T-helper 2 cell treated with Interferon-gamma antibody and Interleukin-4, amounts not matched to agents 5 μg/mL and 100 μg/mL, for 36 hours (primary cell): ENCODE measurements at regions not wholly inside any gene's neighbourhood (a gene's known extent, or its start where the extent isn't known, plus 50 kb on each side); places are given as distances from the start of the nearest gene placed in this dataset.

Source experiments
- DNase-seq: peaks from one replicate; pipeline ENCODE4 v3.0.0; 2021; ENCODE audit warnings: low spot score
- H3K27ac Mint-ChIP-seq: one replicate; pipeline ENCODE4 v1.8.0; 2021; ENCODE audit warnings: mild to moderate bottlenecking, mixed read lengths
- H3K27me3 Mint-ChIP-seq: one replicate; pipeline ENCODE4 v1.8.0; 2021; ENCODE audit warnings: low read depth, mixed read lengths
- H3K36me3 Mint-ChIP-seq: one replicate; pipeline ENCODE4 v1.8.0; 2021; ENCODE audit warnings: low read depth, mixed read lengths
- H3K4me1 Mint-ChIP-seq: one replicate; pipeline ENCODE4 v1.8.0; 2021; ENCODE audit warnings: low read depth, mixed read lengths
- H3K4me3 Mint-ChIP-seq: one replicate; pipeline ENCODE4 v1.8.0; 2022; ENCODE audit warnings: mild to moderate bottlenecking, moderate library complexity, mixed read lengths
- H3K9me3 Mint-ChIP-seq: one replicate; pipeline ENCODE4 v1.8.0; 2021; ENCODE audit warnings: mixed read lengths

GRCh38 chr18:76567835-76568445 lies 72.9 kb upstream of the ZNF516 start:
- Mint-ChIP-seq H3K27me3 (peaks cover 19% of the 10 kb centered on the region), H3K9me3 (no peaks in the 10 kb centered on the region), H3K4me1 (no peaks in the 10 kb centered on the region), H3K4me3 (no peak overlapping the region), H3K27ac (no peak overlapping the region), H3K36me3 (no peaks in the 10 kb centered on the region)
- DNase-seq: no peak

- H3K27me3 Mint-ChIP-seq: peaks cover 16% of the 10 kb centered on the region
- no peak overlapping the region for H3K4me3 Mint-ChIP-seq
- no peaks in the 10 kb centered on the region for H3K36me3 Mint-ChIP-seq
- no peak overlapping the region for H3K27ac Mint-ChIP-seq
- no peaks in the 10 kb centered on the region for H3K9me3 Mint-ChIP-seq
- DNase-seq: no peak
- H3K4me1 Mint-ChIP-seq: no peaks in the 10 kb centered on the region
These were observed 71.9 kb upstream of the ZNF516 start for GRCh38 chr18:76566987-76567386.

- DNase-seq: no peak
- Mint-ChIP-seq H3K4me1 (no peaks in the 10 kb centered on the region), H3K27me3 (peaks cover 13% of the 10 kb centered on the region), H3K36me3 (no peaks in the 10 kb centered on the region), H3K4me3 (no peak overlapping the region), H3K9me3 (no peaks in the 10 kb centered on the region), H3K27ac (no peak overlapping the region)
These were observed 70.5 kb upstream of the ZNF516 start for GRCh38 chr18:76565238-76566173.

GRCh38 chr18:76564655-76565237 lies 69.7 kb upstream of the ZNF516 start:
- H3K36me3 Mint-ChIP-seq: no peaks in the 10 kb centered on the region
- no peaks in the 10 kb centered on the region for H3K4me1 Mint-ChIP-seq
- no peak overlapping the region for H3K4me3 Mint-ChIP-seq
- H3K9me3 Mint-ChIP-seq: no peaks in the 10 kb centered on the region
- H3K27ac Mint-ChIP-seq: no peak overlapping the region
- peaks cover 13% of the 10 kb centered on the region for H3K27me3 Mint-ChIP-seq
- DNase-seq: no peak

GRCh38 chr18:76564117-76564516 lies 69.1 kb upstream of the ZNF516 start:
- DNase-seq: no peak
- Mint-ChIP-seq H3K36me3 (no peaks in the 10 kb centered on the region), H3K4me3 (no peak overlapping the region), H3K27me3 (peaks cover 13% of the 10 kb centered on the region), H3K9me3 (no peaks in the 10 kb centered on the region), H3K4me1 (no peaks in the 10 kb centered on the region), H3K27ac (no peak overlapping the region)

GRCh38 chr18:76562286-76563122 lies 67.5 kb upstream of the ZNF516 start:
- Mint-ChIP-seq H3K27ac (no peak overlapping the region), H3K4me1 (no peaks in the 10 kb centered on the region), H3K4me3 (no peak overlapping the region), H3K27me3 (peaks cover 13% of the 10 kb centered on the region), H3K36me3 (no peaks in the 10 kb centered on the region), H3K9me3 (no peaks in the 10 kb centered on the region)
- DNase-seq: no peak

GRCh38 chr18:76558881-76559667 lies 64.0 kb upstream of the ZNF516 start:
- DNase-seq: no peak
- Mint-ChIP-seq H3K4me1 (no peaks in the 10 kb centered on the region), H3K4me3 (no peak overlapping the region), H3K27me3 (peaks cover 6% of the 10 kb centered on the region), H3K36me3 (no peaks in the 10 kb centered on the region), H3K27ac (no peak overlapping the region), H3K9me3 (no peaks in the 10 kb centered on the region)

GRCh38 chr18:76557026-76557575 lies 62.1 kb upstream of the ZNF516 start:
- no peak for DNase-seq
- H3K27ac Mint-ChIP-seq: no peak overlapping the region
- peaks cover 13% of the 10 kb centered on the region for H3K27me3 Mint-ChIP-seq
- H3K9me3 Mint-ChIP-seq: no peaks in the 10 kb centered on the region
- H3K4me3 Mint-ChIP-seq: no peak overlapping the region
- no peaks in the 10 kb centered on the region for H3K4me1 Mint-ChIP-seq
- no peaks in the 10 kb centered on the region for H3K36me3 Mint-ChIP-seq

- no peak overlapping the region for H3K4me3 Mint-ChIP-seq
- DNase-seq: no peak
- peaks cover 13% of the 10 kb centered on the region for H3K27me3 Mint-ChIP-seq
- H3K36me3 Mint-ChIP-seq: no peaks in the 10 kb centered on the region
- no peak overlapping the region for H3K27ac Mint-ChIP-seq
- H3K4me1 Mint-ChIP-seq: no peaks in the 10 kb centered on the region
- H3K9me3 Mint-ChIP-seq: no peaks in the 10 kb centered on the region
These were observed 59.6 kb upstream of the ZNF516 start for GRCh38 chr18:76554547-76555222.

- Mint-ChIP-seq H3K27me3 (peaks cover 14% of the 10 kb centered on the region), H3K27ac (no peak overlapping the region), H3K4me1 (no peaks in the 10 kb centered on the region), H3K4me3 (no peak overlapping the region), H3K9me3 (no peaks in the 10 kb centered on the region), H3K36me3 (no peaks in the 10 kb centered on the region)
- DNase-seq: no peak
These were observed 58.9 kb upstream of the ZNF516 start for GRCh38 chr18:76553715-76554546.

GRCh38 chr18:76548541-76548940 lies 53.5 kb upstream of the ZNF516 start:
- no peak overlapping the region for H3K27ac Mint-ChIP-seq
- H3K36me3 Mint-ChIP-seq: no peaks in the 10 kb centered on the region
- H3K9me3 Mint-ChIP-seq: no peaks in the 10 kb centered on the region
- DNase-seq: no peak
- no peaks in the 10 kb centered on the region for H3K4me1 Mint-ChIP-seq
- no peak overlapping the region for H3K4me3 Mint-ChIP-seq
- H3K27me3 Mint-ChIP-seq: peaks cover 9% of the 10 kb centered on the region

- peaks cover 3% of the 10 kb centered on the region for H3K27me3 Mint-ChIP-seq
- no peaks in the 10 kb centered on the region for H3K36me3 Mint-ChIP-seq
- no peak overlapping the region for H3K4me3 Mint-ChIP-seq
These were observed 52.3 kb upstream of the ZNF516 start for GRCh38 chr18:76547296-76547695.

More at GRCh38 chr18:76547296-76547695, 52.3 kb upstream of the ZNF516 start:
- Mint-ChIP-seq H3K27ac (no peak overlapping the region), H3K4me1 (no peaks in the 10 kb centered on the region), H3K9me3 (no peaks in the 10 kb centered on the region)
- DNase-seq: no peak
